ENCODE measurements at regions not wholly inside any gene's neighbourhood (a gene's known extent, or its start where the extent isn't known, plus 50 kb on each side); places are given as distances from the start of the nearest gene placed in this dataset.

DNA sequence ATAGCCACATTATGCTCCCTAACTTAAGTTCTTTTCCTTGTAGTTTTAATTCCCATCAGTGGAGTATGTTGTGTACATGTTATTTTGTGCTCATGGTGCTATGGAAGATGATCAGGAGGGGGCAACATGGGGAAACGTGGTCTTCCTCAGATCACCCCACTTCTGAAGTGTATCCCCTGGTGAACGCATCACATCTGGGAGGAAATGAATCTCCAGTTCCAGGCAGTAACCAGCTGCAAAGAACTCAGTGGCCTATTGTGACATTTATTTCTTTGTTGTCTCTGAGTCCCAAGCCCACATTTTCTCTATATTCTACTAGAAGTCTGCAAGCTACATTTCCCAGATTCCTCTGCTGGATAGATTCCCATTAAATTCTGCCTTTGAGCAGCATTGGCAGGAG is 217.0 kb downstream of the SATB1 start:
- TF ChIP-seq, protein P1, sequence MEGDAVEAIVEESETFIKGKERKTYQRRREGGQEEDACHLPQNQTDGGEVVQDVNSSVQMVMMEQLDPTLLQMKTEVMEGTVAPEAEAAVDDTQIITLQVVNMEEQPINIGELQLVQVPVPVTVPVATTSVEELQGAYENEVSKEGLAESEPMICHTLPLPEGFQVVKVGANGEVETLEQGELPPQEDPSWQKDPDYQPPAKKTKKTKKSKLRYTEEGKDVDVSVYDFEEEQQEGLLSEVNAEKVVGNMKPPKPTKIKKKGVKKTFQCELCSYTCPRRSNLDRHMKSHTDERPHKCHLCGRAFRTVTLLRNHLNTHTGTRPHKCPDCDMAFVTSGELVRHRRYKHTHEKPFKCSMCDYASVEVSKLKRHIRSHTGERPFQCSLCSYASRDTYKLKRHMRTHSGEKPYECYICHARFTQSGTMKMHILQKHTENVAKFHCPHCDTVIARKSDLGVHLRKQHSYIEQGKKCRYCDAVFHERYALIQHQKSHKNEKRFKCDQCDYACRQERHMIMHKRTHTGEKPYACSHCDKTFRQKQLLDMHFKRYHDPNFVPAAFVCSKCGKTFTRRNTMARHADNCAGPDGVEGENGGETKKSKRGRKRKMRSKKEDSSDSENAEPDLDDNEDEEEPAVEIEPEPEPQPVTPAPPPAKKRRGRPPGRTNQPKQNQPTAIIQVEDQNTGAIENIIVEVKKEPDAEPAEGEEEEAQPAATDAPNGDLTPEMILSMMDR (conservative IDR thresholded peaks at IDR 0.05): no peak
- Histone ChIP-seq H3K79me1 (ENCODE audit: insufficient read depth, low read depth, low read length, poor library complexity, severe bottlenecking) (no peaks in the 10 kb centered on the region), H4K8ac (replicated peaks; ENCODE audit: insufficient read length, low read depth, low read length) (no peak overlapping the region), H3K27me3 (ENCODE audit: insufficient read depth, low read length) (no peaks in the 10 kb centered on the region), H3K9ac (ENCODE audit: extremely low read depth, insufficient read length, low read length) (no peak overlapping the region), H2BK120ac (ENCODE audit: low read depth, low read length, poor library complexity, severe bottlenecking) (no peak overlapping the region), H3T11ph (ENCODE audit: low read length) (no peak overlapping the region), H3K4ac (ENCODE audit: low read depth, low read length) (no peak overlapping the region), H3K4me1 (ENCODE audit: insufficient read depth, low read length) (no peaks in the 10 kb centered on the region), H2BK12ac (ENCODE audit: insufficient read length, low read depth, low read length) (no peak overlapping the region), H3K9me3 (ENCODE audit: control insufficient read depth, low read depth, low read length) (no peaks in the 10 kb centered on the region), H3K23ac (ENCODE audit: insufficient read length, low read depth, low read length) (no peak overlapping the region), H2AK5ac (ENCODE audit: insufficient read length, low read length) (no peak overlapping the region), H3K23me2 (ENCODE audit: insufficient read length, low read depth, low read length, poor library complexity, severe bottlenecking) (no peaks in the 10 kb centered on the region), H4K91ac (ENCODE audit: insufficient read length, low read depth, low read length) (no peak overlapping the region), H2BK5ac (ENCODE audit: insufficient read length, low read length) (no peak overlapping the region), H3K79me2 (ENCODE audit: insufficient read depth, low read length) (no peaks in the 10 kb centered on the region), H3K18ac (ENCODE audit: insufficient read length, low read depth, low read length) (no peak overlapping the region), H2AFZ (ENCODE audit: low read length) (no peak overlapping the region), H4K5ac (ENCODE audit: insufficient read length, low read depth, low read length) (no peak overlapping the region), H3K56ac (ENCODE audit: insufficient read length, low read depth, low read length) (no peak overlapping the region), H3K4me2 (ENCODE audit: insufficient read depth, insufficient read length, low read length) (no peak overlapping the region), H2BK15ac (ENCODE audit: low read depth, low read length) (no peak overlapping the region), H2BK20ac (ENCODE audit: low read depth, low read length, poor library complexity, severe bottlenecking) (no peak overlapping the region), H3K27ac (ENCODE audit: insufficient read length, low read depth, low read length) (no peak overlapping the region), H3K14ac (ENCODE audit: insufficient read depth, low read length) (no peak overlapping the region), H4K20me1 (ENCODE audit: control insufficient read depth, insufficient read depth, insufficient read length) (no peaks in the 10 kb centered on the region)
- no CpG with 5 or more reads among the region's 2 CpGs for WGBS (ENCODE audit: extremely low coverage, insufficient read length, low lambda C conversion rate)
- H3K36me3 Mint-ChIP-seq (ENCODE audit: insufficient read depth in 1 of 3, low read depth in 3 of 3): no peaks in the 10 kb centered on the region
- no peak for DNase-seq
- H3K27me3 Mint-ChIP-seq (ENCODE audit: low read depth): no peaks in the 10 kb centered on the region
- H3K4me3 Mint-ChIP-seq: no peak overlapping the region
- peaks cover 10% of the 10 kb centered on the region in 2 experiments for H3K4me1 Mint-ChIP-seq
- H3K27ac Mint-ChIP-seq: no peak overlapping the region
- no peaks in the 10 kb centered on the region for H3K9me3 Mint-ChIP-seq
